SU-DHL-6 (cell line): ENCODE measurements at regions not wholly inside any gene's neighbourhood (a gene's known extent, or its start where the extent isn't known, plus 50 kb on each side); places are given as distances from the start of the nearest gene placed in this dataset.

Source experiments
- EZH2phosphoT487 ChIP-seq: fragments of 200-600 bp; sonication (generic), shearing (Covaris generic); conservative IDR thresholded peaks from 2 replicates; pipeline ENCODE4 v1.6.1; 2018; ENCODE audit warnings: mild to moderate bottlenecking, antibody characterized with exemption, low read length, moderate library complexity, mixed read lengths
- TF ChIP-seq, protein P1 (sequence below): fragments of 200-600 bp; sonication (generic); IDR thresholded peaks from one replicate; pipeline ENCODE4 v1.5.1; 2017; ENCODE audit warnings: antibody characterized with exemption, mild to moderate bottlenecking, low read length, moderate library complexity; ENCODE audit not compliant: insufficient read depth, poor library complexity, severe bottlenecking

DNA sequence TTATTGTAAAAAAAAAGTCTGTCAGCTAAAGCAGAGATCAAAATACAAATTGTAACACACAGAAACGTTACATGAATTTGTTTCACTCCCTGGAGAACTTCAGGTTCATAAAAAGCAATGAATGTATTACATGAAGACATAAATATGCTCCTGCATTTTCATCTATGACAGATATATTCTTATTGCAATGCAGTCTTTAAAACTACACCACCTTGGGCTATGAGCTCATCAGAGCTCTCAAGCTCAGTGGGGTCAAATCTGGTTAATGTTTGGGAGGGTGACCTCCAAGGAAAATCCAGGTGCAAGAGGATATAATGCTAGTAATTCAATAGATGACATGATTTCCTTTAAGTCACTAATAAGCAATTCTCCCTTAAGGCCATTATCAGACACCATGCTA lies 606.8 kb downstream of the EPHA3 start:
- TF ChIP-seq, protein P1, sequence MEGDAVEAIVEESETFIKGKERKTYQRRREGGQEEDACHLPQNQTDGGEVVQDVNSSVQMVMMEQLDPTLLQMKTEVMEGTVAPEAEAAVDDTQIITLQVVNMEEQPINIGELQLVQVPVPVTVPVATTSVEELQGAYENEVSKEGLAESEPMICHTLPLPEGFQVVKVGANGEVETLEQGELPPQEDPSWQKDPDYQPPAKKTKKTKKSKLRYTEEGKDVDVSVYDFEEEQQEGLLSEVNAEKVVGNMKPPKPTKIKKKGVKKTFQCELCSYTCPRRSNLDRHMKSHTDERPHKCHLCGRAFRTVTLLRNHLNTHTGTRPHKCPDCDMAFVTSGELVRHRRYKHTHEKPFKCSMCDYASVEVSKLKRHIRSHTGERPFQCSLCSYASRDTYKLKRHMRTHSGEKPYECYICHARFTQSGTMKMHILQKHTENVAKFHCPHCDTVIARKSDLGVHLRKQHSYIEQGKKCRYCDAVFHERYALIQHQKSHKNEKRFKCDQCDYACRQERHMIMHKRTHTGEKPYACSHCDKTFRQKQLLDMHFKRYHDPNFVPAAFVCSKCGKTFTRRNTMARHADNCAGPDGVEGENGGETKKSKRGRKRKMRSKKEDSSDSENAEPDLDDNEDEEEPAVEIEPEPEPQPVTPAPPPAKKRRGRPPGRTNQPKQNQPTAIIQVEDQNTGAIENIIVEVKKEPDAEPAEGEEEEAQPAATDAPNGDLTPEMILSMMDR: no peak
- TF ChIP-seq EZH2phosphoT487: no peak
